ENCODE measurements at regions not wholly inside any gene's neighbourhood (a gene's known extent, or its start where the extent isn't known, plus 50 kb on each side); places are given as distances from the start of the nearest gene placed in this dataset.
"Not testable (repeated sequence)": the region's sequence is repeated elsewhere in the genome, so short reads cannot be mapped to it uniquely, and the experiment has no call there.

DNA sequence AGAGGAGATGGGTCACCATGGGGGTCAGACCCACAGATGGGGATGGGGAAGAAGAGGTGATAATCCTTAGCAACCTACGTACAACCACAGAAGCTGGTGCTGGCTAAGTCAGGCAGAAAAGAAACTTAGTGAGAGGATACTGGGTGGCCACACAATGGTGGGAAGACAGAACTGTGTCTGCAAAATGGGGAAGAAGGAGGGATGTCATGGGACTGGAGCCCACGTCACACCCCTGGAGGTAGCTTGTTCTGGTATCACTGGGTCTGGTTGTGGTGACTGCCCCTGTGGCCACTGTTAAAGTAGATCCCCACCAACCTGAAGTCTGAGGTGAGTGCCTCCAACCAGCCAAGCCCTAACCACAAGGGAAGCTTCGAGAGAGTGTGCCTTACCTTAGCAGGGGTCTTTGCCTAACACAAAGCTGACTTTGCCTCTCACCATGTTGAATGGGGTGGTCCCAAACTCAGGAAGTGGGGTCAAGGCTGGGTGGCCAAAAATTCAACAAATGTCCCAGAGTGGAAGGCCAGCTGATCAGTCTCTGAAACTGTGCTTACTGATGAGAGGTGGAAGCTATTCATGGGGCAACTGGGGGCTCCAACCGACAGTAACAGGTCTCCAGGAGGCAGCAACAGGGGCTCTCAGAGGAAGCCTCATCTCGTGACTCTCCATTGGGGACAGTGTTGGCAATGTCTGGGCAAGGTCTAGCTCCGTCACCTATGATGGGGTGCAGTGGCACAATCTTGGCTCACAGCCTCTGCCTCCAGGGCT, 64.8 kb upstream of the SLC1A4 start:
- FAIRE-seq (no peak), DNase-seq (ENCODE audit: insufficient read length, low spot score) (no peak)
- TF ChIP-seq POLR2A (IDR thresholded peaks at IDR 0.05; ENCODE audit: low read depth, low read length) (0 out of 2 replicates have a peak, but pooled peaks have one; percentile 20), POU2F2 (IDR thresholded peaks at IDR 0.05; ENCODE audit: low read depth, low read length) (no peak)

DNA sequence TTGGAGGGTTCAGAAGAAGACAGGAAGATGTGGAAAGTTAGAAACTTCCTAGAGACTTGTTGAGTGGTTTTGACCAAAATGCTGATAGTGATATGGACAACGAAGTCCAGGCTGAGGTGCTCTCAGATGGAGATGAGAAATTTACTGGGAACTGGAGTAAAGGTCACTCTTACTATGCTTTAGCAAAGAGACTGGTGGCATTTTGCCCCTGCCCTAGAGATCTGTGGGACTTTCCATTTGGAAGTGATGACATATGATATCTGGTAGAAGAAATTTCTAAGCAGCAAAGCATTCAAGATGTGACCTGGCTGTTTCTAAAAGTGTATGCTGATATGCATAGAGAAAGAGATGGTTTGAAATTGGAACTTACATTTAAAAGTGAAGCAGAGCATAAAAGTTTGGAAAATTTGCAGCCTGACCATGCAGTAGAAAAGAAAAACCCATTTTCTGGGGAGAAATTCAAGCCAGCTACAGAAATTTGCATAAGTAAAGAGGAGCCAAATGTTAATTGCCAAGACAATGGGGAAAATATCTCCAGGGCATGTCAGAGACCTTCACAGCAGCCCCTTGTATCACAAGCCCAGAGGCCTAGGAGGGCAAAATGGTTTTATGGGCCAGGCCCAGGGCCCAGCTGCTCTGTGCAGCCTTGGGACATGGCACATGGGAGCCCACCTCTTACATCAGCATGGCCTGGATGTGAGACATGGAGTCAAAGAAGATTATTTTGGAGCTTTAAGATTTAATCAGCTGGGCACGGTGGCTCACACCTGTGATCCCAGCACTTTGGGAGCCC, 63.1 kb upstream of the SLC1A4 start:
- not testable (repeated sequence) for FAIRE-seq; DNase-seq (ENCODE audit: insufficient read length, low spot score)

DNA sequence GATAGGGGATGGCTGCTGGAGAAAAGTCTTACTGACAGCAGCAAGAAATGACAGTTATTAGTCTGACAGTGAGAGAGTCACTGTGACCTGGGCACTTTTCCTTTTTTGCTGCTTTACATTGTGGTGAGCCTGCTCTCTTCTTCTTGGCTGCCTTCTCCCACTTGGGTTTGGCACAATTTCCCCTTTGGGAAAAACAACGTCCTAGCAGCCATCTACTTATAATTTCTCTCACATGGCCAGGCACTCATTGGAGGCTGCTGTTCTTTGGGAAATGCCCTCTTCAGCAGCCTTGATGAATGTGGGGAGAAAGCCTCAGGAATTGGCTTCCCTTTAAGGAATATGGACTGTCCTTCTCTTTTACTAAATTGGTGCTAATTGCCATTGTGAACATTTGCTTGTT, 60.4 kb upstream of the SLC1A4 start:
- DNase-seq (ENCODE audit: insufficient read length, low spot score) (no peak), FAIRE-seq (no peak)
- no peak for TF ChIP-seq SPI1 (IDR thresholded peaks at IDR 0.05; ENCODE audit: low read depth, low read length)

DNA sequence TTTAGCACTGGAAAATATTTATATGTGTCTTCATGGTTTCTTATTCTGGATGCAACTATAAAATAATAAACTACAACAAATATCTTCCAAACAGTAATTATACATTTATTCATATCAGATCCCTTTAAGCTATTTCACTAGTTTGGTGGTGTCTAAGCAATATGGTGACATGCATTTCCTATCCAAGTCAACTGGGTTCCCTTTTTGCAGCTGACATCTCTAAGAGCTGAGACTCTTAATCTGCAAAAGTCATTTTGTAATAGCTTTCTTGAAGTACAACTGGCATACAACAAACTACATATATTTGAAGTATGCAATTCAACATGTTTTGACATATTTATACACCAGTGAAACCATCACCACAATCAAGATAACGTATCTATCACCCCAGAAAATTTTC, 59.9 kb upstream of the SLC1A4 start:
- no peak for DNase-seq (ENCODE audit: insufficient read length, low spot score)
- no peak for FAIRE-seq
- peak; percentile 42; the same call in 1 of the 2 replicates for TF ChIP-seq SPI1 (IDR thresholded peaks at IDR 0.05; ENCODE audit: low read depth, low read length)
- no peak for TF ChIP-seq POLR2AphosphoS5 (IDR thresholded peaks at IDR 0.05; ENCODE audit: low read depth, low read length)
- TF ChIP-seq POU2F2 (IDR thresholded peaks at IDR 0.05; ENCODE audit: low read depth, low read length), result no peak

DNA sequence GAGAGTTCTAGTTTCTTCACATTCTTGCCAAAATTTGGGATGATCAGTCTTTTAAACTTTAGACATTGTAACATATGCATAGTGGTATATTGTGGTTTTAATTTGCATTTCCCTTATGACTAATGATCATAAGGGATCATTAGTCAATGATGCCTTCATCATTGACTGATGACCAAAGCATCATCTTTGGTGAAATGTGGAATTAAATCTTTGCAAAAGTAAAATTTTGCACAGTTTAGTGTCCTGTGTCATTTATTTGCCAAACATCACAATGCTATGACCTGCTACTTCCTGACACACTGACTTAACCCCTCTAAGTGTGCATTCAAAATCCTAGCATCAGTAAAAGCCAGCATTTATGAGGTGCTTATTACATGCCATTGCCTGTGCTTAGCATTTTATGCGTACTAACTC, 58.9 kb upstream of the SLC1A4 start:
- FAIRE-seq (peak; percentile 82), DNase-seq (ENCODE audit: insufficient read length, low spot score) (no peak)
- TF ChIP-seq TAF1 (IDR thresholded peaks at IDR 0.05; ENCODE audit: low read depth, low read length) (no peak), POLR2A (IDR thresholded peaks at IDR 0.05; ENCODE audit: low read depth, low read length) (peak; percentile 29; the same call in 1 of the 2 replicates)

DNA sequence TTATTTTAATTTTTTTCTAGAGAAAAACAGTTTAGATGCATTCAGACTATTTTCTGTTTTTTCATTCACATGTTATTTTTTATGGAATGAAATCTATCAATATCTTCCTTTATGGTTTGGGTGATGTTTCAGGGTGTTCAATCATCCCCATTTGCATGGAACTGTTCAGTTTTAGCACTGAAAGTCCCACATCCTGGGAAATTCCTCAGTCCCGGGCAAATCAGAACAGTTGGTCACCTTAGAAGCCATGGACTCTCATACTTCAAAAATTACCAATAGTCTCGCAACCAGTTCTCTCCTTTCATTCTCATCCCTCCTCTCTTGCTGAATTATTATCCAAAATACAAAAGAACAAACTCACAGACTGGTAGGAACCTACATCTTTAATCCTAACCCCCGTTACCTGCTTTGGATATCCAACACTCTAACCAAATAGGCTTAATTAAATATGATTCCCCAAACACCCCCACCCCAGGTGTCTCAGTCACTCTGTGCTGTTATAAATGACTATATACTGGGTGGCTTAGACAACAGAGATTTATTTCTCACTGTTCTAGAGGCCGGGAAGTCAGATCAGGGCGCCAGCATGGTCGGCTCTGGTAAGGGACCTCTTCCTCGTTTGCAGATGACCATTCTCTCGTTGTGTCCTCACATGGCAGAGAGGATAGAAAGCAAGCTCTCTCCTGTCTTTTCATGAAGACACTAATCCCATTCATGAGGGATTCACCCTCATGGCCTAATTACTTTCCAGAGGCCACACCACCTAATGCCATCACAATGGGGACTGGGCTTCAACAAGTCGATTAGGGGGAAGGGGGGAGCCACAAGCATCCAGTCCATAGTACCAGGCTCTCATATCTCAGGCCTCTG, 57.7 kb upstream of the SLC1A4 start:
- no peak for DNase-seq (ENCODE audit: insufficient read length, low spot score)
- FAIRE-seq, result peak; percentile 20
- TF ChIP-seq SPI1 (IDR thresholded peaks at IDR 0.05; ENCODE audit: low read depth, low read length) (no peak), POU2F2 (IDR thresholded peaks at IDR 0.05; ENCODE audit: low read depth, low read length) (no peak), POLR2AphosphoS5 (IDR thresholded peaks at IDR 0.05; ENCODE audit: low read depth, low read length) (no peak; the same call in 1 of the 2 replicates), PAX5 (IDR thresholded peaks at IDR 0.05; ENCODE audit: insufficient read depth, low read length, severe bottlenecking) (no peak), POLR2A (IDR thresholded peaks at IDR 0.05; ENCODE audit: low read depth, low read length) (no peak), TAF1 (IDR thresholded peaks at IDR 0.05; ENCODE audit: low read depth, low read length) (no peak)

DNA sequence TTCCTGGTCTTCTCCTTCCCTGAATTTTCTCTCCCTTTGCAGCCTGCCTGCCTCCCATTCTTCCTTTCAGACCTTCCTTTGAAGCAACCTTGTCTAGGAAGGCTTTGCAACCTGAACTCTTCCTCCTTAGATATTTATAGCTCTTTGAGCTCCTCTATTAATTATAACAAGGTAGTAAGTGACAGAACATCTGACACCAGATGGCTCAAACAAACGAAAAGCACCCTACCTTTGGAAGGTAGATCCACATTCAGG, 57.2 kb upstream of the SLC1A4 start:
- TF ChIP-seq POLR2A (IDR thresholded peaks at IDR 0.05; ENCODE audit: low read depth, low read length) (no peak), TAF1 (IDR thresholded peaks at IDR 0.05; ENCODE audit: low read depth, low read length) (no peak), POU2F2 (IDR thresholded peaks at IDR 0.05; ENCODE audit: low read depth, low read length) (no peak), SPI1 (IDR thresholded peaks at IDR 0.05; ENCODE audit: low read depth, low read length) (no peak), POLR2AphosphoS5 (IDR thresholded peaks at IDR 0.05; ENCODE audit: low read depth, low read length) (no peak), PAX5 (IDR thresholded peaks at IDR 0.05; ENCODE audit: insufficient read depth, low read length, severe bottlenecking) (no peak)
- FAIRE-seq (no peak), DNase-seq (ENCODE audit: insufficient read length, low spot score) (no peak)

DNA sequence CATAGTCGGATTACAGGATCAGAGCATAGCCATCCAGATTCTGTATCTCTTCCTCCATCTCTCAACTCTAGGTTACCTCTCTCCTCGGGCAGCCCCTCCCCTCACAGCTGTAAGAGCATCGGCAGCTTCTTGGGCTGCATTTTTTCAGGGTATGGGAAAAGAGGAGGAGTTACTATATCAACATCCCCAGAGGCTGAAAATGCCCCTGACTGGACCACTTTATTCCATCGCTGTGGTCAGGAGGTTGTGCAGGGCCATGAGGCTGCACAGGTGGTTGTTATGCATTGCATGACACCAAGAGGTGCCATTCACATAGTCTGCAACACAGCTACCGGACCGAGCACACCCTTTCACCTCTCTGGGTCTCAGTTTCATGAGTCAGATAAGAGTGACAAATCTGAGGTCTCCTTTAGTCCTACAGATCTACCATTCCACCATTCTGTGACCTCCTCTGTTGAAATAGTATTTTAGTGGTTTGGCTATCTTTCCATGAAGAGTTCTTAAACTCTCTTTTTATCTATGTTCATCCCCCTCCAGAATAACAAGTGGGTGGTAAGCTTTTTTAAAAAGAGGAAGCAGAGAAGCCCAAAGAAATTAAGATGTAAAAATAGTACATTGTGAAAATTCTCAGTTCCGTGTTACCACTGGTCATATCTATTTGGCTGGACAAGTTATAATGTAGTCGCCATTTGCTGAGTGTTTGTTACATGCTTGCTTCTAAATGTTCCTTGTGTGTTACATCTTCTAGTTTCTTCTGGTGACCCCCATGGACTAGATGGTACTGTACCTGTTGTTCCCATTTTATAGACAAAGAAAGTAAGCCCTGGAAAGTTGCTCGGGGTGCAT, 56.6 kb upstream of the SLC1A4 start:
- DNase-seq (ENCODE audit: insufficient read length, low spot score), result no peak
- no peak for TF ChIP-seq PAX5 (IDR thresholded peaks at IDR 0.05; ENCODE audit: insufficient read depth, low read length, severe bottlenecking)
- 0 out of 2 replicates have a peak, but pooled peaks have one; percentile 29 for TF ChIP-seq TAF1 (IDR thresholded peaks at IDR 0.05; ENCODE audit: low read depth, low read length)
- TF ChIP-seq POLR2A (IDR thresholded peaks at IDR 0.05; ENCODE audit: low read depth, low read length), result peak; percentile 77
- TF ChIP-seq POLR2AphosphoS5 (IDR thresholded peaks at IDR 0.05; ENCODE audit: low read depth, low read length), result peak; percentile 84
- TF ChIP-seq POU2F2 (IDR thresholded peaks at IDR 0.05; ENCODE audit: low read depth, low read length), result peak; percentile 95
- TF ChIP-seq SPI1 (IDR thresholded peaks at IDR 0.05; ENCODE audit: low read depth, low read length), result peak; percentile 96
- FAIRE-seq, result peak; percentile 99

DNA sequence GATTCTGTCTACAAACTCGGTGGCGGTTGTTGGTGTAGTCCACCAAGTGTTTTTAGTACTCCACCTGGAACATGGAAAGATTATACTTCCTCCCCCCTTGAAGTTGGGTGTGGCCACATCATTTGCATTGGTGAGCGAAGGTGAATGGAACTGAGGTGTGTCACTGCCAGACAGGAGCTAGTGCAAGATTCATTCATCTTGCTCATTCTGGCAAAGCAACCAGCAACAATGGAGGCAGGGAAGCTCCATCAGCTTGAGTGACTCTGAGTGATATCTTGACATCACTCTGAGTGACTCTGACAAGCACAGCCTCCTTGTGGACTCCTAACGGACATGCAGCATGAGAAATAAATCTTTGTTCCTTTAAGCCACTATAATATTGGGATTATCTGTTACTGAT, 54.7 kb upstream of the SLC1A4 start:
- TF ChIP-seq POLR2AphosphoS5 (IDR thresholded peaks at IDR 0.05; ENCODE audit: low read depth, low read length) (no peak), POU2F2 (IDR thresholded peaks at IDR 0.05; ENCODE audit: low read depth, low read length) (peak; percentile 47; the same call in 1 of the 2 replicates)
- no peak for DNase-seq (ENCODE audit: insufficient read length, low spot score)
- FAIRE-seq, result peak; percentile 83

DNA sequence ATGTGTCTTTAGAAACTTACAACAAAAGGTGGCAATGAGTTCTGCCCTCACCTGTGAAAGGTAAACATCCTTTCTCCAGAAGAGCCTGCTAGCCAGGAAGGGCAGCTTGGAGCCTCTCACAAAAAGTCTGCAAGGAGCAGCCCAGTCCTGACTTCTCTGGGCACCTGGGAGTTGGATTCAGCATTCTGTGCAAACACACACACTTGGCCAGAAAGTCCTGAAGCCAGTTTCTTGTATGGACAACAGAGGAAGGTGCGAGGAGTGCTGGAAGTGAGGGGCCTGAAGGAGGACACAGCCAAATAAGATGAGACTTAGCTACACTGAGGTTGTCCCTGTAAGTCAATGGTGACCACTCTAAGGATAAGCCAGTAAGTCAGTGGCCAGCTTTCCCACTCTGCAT, 52.4 kb upstream of the SLC1A4 start:
- DNase-seq (ENCODE audit: insufficient read length, low spot score) (no peak), FAIRE-seq (no peak)
- TF ChIP-seq PAX5 (IDR thresholded peaks at IDR 0.05; ENCODE audit: insufficient read depth, low read length, severe bottlenecking) (no peak), POU2F2 (IDR thresholded peaks at IDR 0.05; ENCODE audit: low read depth, low read length) (no peak), SPI1 (IDR thresholded peaks at IDR 0.05; ENCODE audit: low read depth, low read length) (no peak), TAF1 (IDR thresholded peaks at IDR 0.05; ENCODE audit: low read depth, low read length) (no peak), POLR2AphosphoS5 (IDR thresholded peaks at IDR 0.05; ENCODE audit: low read depth, low read length) (no peak), POLR2A (IDR thresholded peaks at IDR 0.05; ENCODE audit: low read depth, low read length) (no peak)
